ENCODE measurements at regions not wholly inside any gene's neighbourhood (a gene's known extent, or its start where the extent isn't known, plus 50 kb on each side); places are given as distances from the start of the nearest gene placed in this dataset.

DNA sequence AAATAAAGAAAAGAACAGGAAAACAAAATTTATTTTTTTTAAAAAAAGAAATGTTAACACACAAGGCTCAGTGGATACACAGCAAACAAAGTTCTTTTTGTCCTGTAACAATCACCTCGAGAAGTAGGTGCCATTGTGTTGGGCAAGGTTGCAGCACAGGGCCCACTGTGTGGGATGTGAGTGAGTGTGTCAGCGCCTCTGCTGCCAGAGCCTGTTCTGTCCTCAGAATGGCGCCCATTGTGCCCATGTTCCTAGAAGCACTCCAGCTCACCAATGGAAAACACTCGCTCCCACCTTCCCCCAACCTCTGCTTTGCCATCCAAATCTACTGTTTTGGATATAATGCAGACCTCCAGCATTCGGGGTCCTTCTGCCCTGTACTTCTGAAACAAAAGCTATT, 84.9 kb upstream of the CLDN18 start:
- Histone ChIP-seq H4K20me1 (ENCODE audit: insufficient read depth) (no peaks in the 10 kb centered on the region), H3K36me3 (ENCODE audit: insufficient read depth, low read length) (no peaks in the 10 kb centered on the region), H2AFZ (ENCODE audit: low read depth, low read length) (no peak overlapping the region), H3K4me3 (ENCODE audit: low read length) (no peak overlapping the region), H3K4me2 (ENCODE audit: low read length) (no peak overlapping the region), H3K79me2 (replicated peaks; ENCODE audit: insufficient read depth, low read length) (no peaks in the 10 kb centered on the region), H3K27me3 (ENCODE audit: insufficient read depth, low read depth, low read length) (no peaks in the 10 kb centered on the region), H3K9me2 (ENCODE audit: insufficient read depth, low read length) (no peaks in the 10 kb centered on the region), H3K27ac (ENCODE audit: low read length) (no peak overlapping the region), H3K9me3 (ENCODE audit: low read length) (no peaks in the 10 kb centered on the region), H3F3A (ENCODE audit: insufficient read depth, low read length, poor library complexity, severe bottlenecking) (no peaks in the 10 kb centered on the region), H3K9ac (ENCODE audit: low read length) (no peak overlapping the region)
- TF ChIP-seq SMC3 (conservative IDR thresholded peaks at IDR 0.05; ENCODE audit: poor library complexity): no peak
- no peak for TF ChIP-seq RAD21 (conservative IDR thresholded peaks at IDR 0.05)
- TF ChIP-seq, protein P1, sequence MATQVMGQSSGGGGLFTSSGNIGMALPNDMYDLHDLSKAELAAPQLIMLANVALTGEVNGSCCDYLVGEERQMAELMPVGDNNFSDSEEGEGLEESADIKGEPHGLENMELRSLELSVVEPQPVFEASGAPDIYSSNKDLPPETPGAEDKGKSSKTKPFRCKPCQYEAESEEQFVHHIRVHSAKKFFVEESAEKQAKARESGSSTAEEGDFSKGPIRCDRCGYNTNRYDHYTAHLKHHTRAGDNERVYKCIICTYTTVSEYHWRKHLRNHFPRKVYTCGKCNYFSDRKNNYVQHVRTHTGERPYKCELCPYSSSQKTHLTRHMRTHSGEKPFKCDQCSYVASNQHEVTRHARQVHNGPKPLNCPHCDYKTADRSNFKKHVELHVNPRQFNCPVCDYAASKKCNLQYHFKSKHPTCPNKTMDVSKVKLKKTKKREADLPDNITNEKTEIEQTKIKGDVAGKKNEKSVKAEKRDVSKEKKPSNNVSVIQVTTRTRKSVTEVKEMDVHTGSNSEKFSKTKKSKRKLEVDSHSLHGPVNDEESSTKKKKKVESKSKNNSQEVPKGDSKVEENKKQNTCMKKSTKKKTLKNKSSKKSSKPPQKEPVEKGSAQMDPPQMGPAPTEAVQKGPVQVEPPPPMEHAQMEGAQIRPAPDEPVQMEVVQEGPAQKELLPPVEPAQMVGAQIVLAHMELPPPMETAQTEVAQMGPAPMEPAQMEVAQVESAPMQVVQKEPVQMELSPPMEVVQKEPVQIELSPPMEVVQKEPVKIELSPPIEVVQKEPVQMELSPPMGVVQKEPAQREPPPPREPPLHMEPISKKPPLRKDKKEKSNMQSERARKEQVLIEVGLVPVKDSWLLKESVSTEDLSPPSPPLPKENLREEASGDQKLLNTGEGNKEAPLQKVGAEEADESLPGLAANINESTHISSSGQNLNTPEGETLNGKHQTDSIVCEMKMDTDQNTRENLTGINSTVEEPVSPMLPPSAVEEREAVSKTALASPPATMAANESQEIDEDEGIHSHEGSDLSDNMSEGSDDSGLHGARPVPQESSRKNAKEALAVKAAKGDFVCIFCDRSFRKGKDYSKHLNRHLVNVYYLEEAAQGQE (IDR thresholded peaks at IDR 0.05; ENCODE audit: borderline replicate concordance): no peak
- TF ChIP-seq, protein P2, sequence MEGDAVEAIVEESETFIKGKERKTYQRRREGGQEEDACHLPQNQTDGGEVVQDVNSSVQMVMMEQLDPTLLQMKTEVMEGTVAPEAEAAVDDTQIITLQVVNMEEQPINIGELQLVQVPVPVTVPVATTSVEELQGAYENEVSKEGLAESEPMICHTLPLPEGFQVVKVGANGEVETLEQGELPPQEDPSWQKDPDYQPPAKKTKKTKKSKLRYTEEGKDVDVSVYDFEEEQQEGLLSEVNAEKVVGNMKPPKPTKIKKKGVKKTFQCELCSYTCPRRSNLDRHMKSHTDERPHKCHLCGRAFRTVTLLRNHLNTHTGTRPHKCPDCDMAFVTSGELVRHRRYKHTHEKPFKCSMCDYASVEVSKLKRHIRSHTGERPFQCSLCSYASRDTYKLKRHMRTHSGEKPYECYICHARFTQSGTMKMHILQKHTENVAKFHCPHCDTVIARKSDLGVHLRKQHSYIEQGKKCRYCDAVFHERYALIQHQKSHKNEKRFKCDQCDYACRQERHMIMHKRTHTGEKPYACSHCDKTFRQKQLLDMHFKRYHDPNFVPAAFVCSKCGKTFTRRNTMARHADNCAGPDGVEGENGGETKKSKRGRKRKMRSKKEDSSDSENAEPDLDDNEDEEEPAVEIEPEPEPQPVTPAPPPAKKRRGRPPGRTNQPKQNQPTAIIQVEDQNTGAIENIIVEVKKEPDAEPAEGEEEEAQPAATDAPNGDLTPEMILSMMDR (IDR thresholded peaks at IDR 0.05; ENCODE audit: poor library complexity, severe bottlenecking): no peak
- TF ChIP-seq POLR2AphosphoS5 (IDR thresholded peaks at IDR 0.05): no peak
- TF ChIP-seq MXI1 (conservative IDR thresholded peaks at IDR 0.05; ENCODE audit: poor library complexity, severe bottlenecking): no peak
- TF ChIP-seq EP300 (conservative IDR thresholded peaks at IDR 0.05; ENCODE audit: poor library complexity, severe bottlenecking): no peak
- no peak for TF ChIP-seq TAF1 (IDR thresholded peaks at IDR 0.05; ENCODE audit: low read depth)
- TF ChIP-seq EZH2 (IDR thresholded peaks at IDR 0.05; ENCODE audit: borderline replicate concordance, insufficient read depth, low read length, poor library complexity, severe bottlenecking): no peak

DNA sequence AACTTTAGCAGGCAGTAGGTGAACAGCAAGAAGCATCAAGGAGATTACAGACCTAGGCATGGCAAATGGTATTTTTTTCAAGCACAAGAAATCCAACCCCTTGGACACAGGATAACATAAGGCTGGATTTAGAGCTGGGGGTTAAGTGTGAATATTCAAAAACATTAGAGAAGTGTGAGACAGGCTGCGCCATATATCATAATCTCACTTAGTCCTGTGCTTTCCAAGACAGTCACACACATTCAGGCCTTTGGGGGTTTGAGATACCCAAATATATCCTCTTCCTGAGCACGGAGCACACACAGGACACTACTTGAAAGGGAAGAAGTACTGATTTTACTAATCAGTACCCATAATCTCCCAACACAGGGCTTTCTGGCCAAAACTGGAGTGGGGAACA, 83.0 kb upstream of the CLDN18 start:
- Histone ChIP-seq H4K20me1 (ENCODE audit: insufficient read depth) (no peaks in the 10 kb centered on the region), H3K27me3 (ENCODE audit: insufficient read depth, low read depth, low read length) (no peaks in the 10 kb centered on the region), H3K4me2 (ENCODE audit: low read length) (no peak overlapping the region), H3F3A (ENCODE audit: insufficient read depth, low read length, poor library complexity, severe bottlenecking) (no peaks in the 10 kb centered on the region), H3K9me3 (ENCODE audit: low read length) (no peaks in the 10 kb centered on the region), H3K9ac (ENCODE audit: low read length) (no peak overlapping the region), H3K36me3 (ENCODE audit: insufficient read depth, low read length) (no peaks in the 10 kb centered on the region), H3K9me2 (ENCODE audit: insufficient read depth, low read length) (no peaks in the 10 kb centered on the region), H3K27ac (ENCODE audit: low read length) (no peak overlapping the region), H3K4me3 (ENCODE audit: low read length) (no peak overlapping the region), H3K79me2 (replicated peaks; ENCODE audit: insufficient read depth, low read length) (no peaks in the 10 kb centered on the region), H2AFZ (ENCODE audit: low read depth, low read length) (no peak overlapping the region)
- TF ChIP-seq EZH2 (IDR thresholded peaks at IDR 0.05; ENCODE audit: borderline replicate concordance, insufficient read depth, low read length, poor library complexity, severe bottlenecking) (no peak), POLR2AphosphoS5 (IDR thresholded peaks at IDR 0.05) (no peak), MXI1 (conservative IDR thresholded peaks at IDR 0.05; ENCODE audit: poor library complexity, severe bottlenecking) (no peak), SMC3 (conservative IDR thresholded peaks at IDR 0.05; ENCODE audit: poor library complexity) (no peak), TAF1 (IDR thresholded peaks at IDR 0.05; ENCODE audit: low read depth) (no peak), RAD21 (conservative IDR thresholded peaks at IDR 0.05) (no peak), EP300 (conservative IDR thresholded peaks at IDR 0.05; ENCODE audit: poor library complexity, severe bottlenecking) (no peak)
- TF ChIP-seq, protein P1 (IDR thresholded peaks at IDR 0.05; ENCODE audit: borderline replicate concordance): no peak
- TF ChIP-seq, protein P2 (IDR thresholded peaks at IDR 0.05; ENCODE audit: poor library complexity, severe bottlenecking): no peak

All from neural cell (in vitro differentiated cells).